GM12878 (cell line): ENCODE measurements at regions not wholly inside any gene's neighbourhood (a gene's known extent, or its start where the extent isn't known, plus 50 kb on each side); places are given as distances from the start of the nearest gene placed in this dataset.
"Not testable (repeated sequence)": the region's sequence is repeated elsewhere in the genome, so short reads cannot be mapped to it uniquely, and the experiment has no call there.

Experiments
- ATAC-seq: fragments of 200-7000 bp; cut with Tn5 transposase; 3 replicates; pipeline ENCODE4 v1.9.1; 2020; ENCODE audit warnings: mild to moderate bottlenecking, moderate library complexity
- BruUV-seq: library from RNA; stranded (reverse); fragments of 400-500 nt; replicated peaks from 2 replicates; lab custom pipeline; 2021; lab: Mats Ljungman, UMichigan
- CTCF ChIA-PET: fragments of 300-600 bp; sonication (Branson Sonifier 250); formaldehyde crosslinking; extraction: SDS; loops from one replicate; lab custom pipeline; 2021; ENCODE audit warnings: inconsistent platforms; lab: Yijun Ruan, JAX
- POLR2A ChIA-PET: fragments of 350-600 bp; formaldehyde crosslinking; extraction: SDS; loops from one replicate; lab custom pipeline; 2021; ENCODE audit warnings: inconsistent platforms; lab: Charles Lee
- RAD21 ChIA-PET: fragments of 300-600 bp; sonication (Branson Sonifier 250); formaldehyde crosslinking; loops from one replicate; lab custom pipeline; 2023; ENCODE audit warnings: antibody characterized with exemption; ENCODE audit not compliant: unreplicated experiment; lab: Charles Lee
- SMC1A ChIA-PET: fragments of 300-600 bp; sonication (Branson Sonifier 250); formaldehyde crosslinking; loops from one replicate; lab custom pipeline; 2023; ENCODE audit not compliant: unreplicated experiment, uncharacterized antibody; lab: Charles Lee
- DNase-seq: peaks from one replicate; pipeline ENCODE4 v3.0.0-alpha.2; 2011; ENCODE audit warnings: low read depth, low spot score
- FAIRE-seq: peaks from 3 replicates; lab custom pipeline; 2011; peaks lifted over from hg19 to GRCh38; lab: Jason Lieb, UNC
- H2AFZ ChIP-seq: 2 replicates; pipeline ENCODE4 v1.6.0; 2011; ENCODE audit warnings: low read depth, low read length, control low read depth; ENCODE audit not compliant: control insufficient read depth
- H3K27ac ChIP-seq: 2 replicates; pipeline ENCODE4 v1.5.1; 2011; ENCODE audit warnings: control low read depth; ENCODE audit not compliant: control insufficient read depth, insufficient read depth
- H3K27me3 ChIP-seq, 2 experiments: replicated peaks in 1 of 2; 2 replicates each; pipeline versions ENCODE4 v1.6.0 to v1.6.1; 2011; ENCODE audit warnings: low read length in 1 of 2; ENCODE audit not compliant: control insufficient read depth in 2 of 2, insufficient read depth in 2 of 2
- H3K36me3 ChIP-seq, 2 experiments: 2 replicates each; pipeline ENCODE4 v1.5.1; 2011; ENCODE audit warnings: low read length in 1 of 2; ENCODE audit not compliant: control insufficient read depth in 2 of 2, insufficient read depth in 2 of 2
- H3K4me1 ChIP-seq: 2 replicates; pipeline ENCODE4 v1.6.1; 2011; ENCODE audit warnings: mild to moderate bottlenecking, low read length, moderate library complexity, mixed read lengths; ENCODE audit not compliant: control insufficient read depth, insufficient read depth
- H3K4me2 ChIP-seq: 2 replicates; pipeline ENCODE4 v1.6.0; 2011; ENCODE audit warnings: control low read depth; ENCODE audit not compliant: control insufficient read depth, insufficient read depth
- H3K4me3 ChIP-seq: fragments of 200-600 bp; sonication (generic); 2 replicates; pipeline ENCODE4 v1.5.1; 2016
- H3K79me2 ChIP-seq: 2 replicates; pipeline ENCODE4 v1.6.0; 2011; ENCODE audit warnings: low read length; ENCODE audit not compliant: control insufficient read depth, insufficient read depth
- H3K9ac ChIP-seq: 2 replicates; pipeline ENCODE4 v1.8.0; 2011; ENCODE audit warnings: low read length, control low read depth, mixed read lengths; ENCODE audit not compliant: control insufficient read depth, insufficient read depth
- H3K9me3 ChIP-seq: replicated peaks from 3 replicates; pipeline ENCODE4 v1.5.1; 2011; ENCODE audit warnings: mild to moderate bottlenecking, low read length; ENCODE audit not compliant: control insufficient read depth, insufficient read depth
- H4K20me1 ChIP-seq: 2 replicates; pipeline ENCODE4 v1.6.0; 2011; ENCODE audit not compliant: control insufficient read depth, insufficient read depth
- CBX3 ChIP-seq: fragments of 200-600 bp; sonication (generic); IDR thresholded peaks from 2 replicates; pipeline ENCODE4 v1.6.1; 2016; ENCODE audit warnings: low read depth, borderline replicate concordance
- FOXM1 ChIP-seq: IDR thresholded peaks from 2 replicates; pipeline ENCODE4 v1.6.1; 2012; ENCODE audit warnings: low read depth, mild to moderate bottlenecking, inconsistent platforms, low read length, moderate library complexity
- HDAC6 ChIP-seq: fragments of 200-600 bp; sonication (generic); IDR thresholded peaks from one replicate; pipeline ENCODE4 v1.8.0; 2017; ENCODE audit warnings: antibody characterized with exemption; ENCODE audit not compliant: unreplicated experiment
- MYC ChIP-seq: IDR thresholded peaks from 2 replicates; pipeline ENCODE4 v1.6.1; 2011; ENCODE audit warnings: mild to moderate bottlenecking, low read length, moderate library complexity, inconsistent platforms; ENCODE audit not compliant: insufficient read depth, insufficient replicate concordance, insufficient read length, severe bottlenecking
- SMAD5 ChIP-seq: IDR thresholded peaks from 2 replicates; pipeline ENCODE4 v1.6.1; 2016; ENCODE audit warnings: antibody characterized with exemption, low read depth
- TCF3 ChIP-seq: IDR thresholded peaks from 2 replicates; pipeline ENCODE4 v1.6.1; 2012; ENCODE audit warnings: low read depth, mild to moderate bottlenecking, low read length, borderline replicate concordance; ENCODE audit not compliant: insufficient read depth
- WRNIP1 ChIP-seq: IDR thresholded peaks from 2 replicates; pipeline ENCODE4 v1.6.1; 2011; ENCODE audit warnings: low read depth, low read length, improper control_type of control experiment, borderline replicate concordance
- WGBS: methylation state at CpG from one replicate; pipeline ENCODE4 v1.1.6; 2016; ENCODE audit warnings: low lambda C conversion rate; ENCODE audit not compliant: insufficient replicate concordance, insufficient coverage; ENCODE audit errors: missing lambda C conversion rate; 5-methylcytosine and 5-hydroxymethylcytosine counted together
- in situ Hi-C: fragments of 300-500 bp; cut with MboI; formaldehyde crosslinking; loops from 9 replicates; pipeline ENCODE4 v1.14.3; 2018; ENCODE audit warnings: mixed read lengths
- intact Hi-C: fragments of 100-400 bp; cut with micrococcal nuclease; formaldehyde crosslinking; loops from one replicate; pipeline ENCODE4 v1.14.2; 2022; ENCODE audit not compliant: unreplicated experiment
- TF ChIP-seq, protein P1 (sequence below): fragments of 450-650 bp; IDR thresholded peaks from 2 replicates; pipeline ENCODE4 v1.6.1; 2016; ENCODE audit warnings: mild to moderate bottlenecking
- TF ChIP-seq, protein P2 (sequence below): fragments of 450-650 bp; formaldehyde crosslinking; IDR thresholded peaks from 2 replicates; pipeline ENCODE4 v1.4.0; 2022; ENCODE audit warnings: mild to moderate bottlenecking, moderate library complexity
- TF ChIP-seq, protein P3 (sequence below): fragments of 150-350 bp; IDR thresholded peaks from 2 replicates; pipeline ENCODE4 v1.6.1; 2014; ENCODE audit warnings: mild to moderate bottlenecking, low read depth, low read length

DNA sequence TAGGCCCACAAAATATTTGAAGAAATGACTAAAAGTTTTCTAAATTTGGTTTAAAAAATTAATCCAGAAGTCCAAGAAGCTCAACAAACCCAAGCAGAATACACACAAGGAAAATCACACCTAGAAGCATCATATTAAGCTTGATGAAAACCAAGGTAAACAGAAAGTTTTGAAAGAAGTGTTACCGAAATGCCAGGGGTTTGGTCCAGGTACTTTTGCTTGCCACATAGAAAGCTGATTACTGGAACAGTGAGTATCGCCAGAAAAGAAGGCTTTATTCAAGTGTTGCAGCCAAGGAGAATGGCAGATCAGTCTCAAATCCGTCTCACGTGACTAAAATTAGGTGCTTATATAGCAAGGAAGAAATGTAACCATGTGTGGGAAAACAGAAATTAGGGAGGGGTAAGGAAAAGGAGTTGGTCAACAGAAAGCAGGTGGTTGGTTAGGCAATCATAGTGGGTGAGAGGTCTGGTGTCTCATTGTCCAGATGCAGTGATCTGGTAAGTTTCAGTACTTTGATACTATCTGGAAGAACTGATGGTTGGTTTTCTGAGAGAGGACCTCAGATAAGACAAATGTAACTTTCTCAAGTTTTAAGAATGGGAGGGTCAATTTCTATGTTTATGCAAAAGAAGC, 96.9 kb upstream of the MYRIP start (continued):
- TF ChIP-seq, protein P1, sequence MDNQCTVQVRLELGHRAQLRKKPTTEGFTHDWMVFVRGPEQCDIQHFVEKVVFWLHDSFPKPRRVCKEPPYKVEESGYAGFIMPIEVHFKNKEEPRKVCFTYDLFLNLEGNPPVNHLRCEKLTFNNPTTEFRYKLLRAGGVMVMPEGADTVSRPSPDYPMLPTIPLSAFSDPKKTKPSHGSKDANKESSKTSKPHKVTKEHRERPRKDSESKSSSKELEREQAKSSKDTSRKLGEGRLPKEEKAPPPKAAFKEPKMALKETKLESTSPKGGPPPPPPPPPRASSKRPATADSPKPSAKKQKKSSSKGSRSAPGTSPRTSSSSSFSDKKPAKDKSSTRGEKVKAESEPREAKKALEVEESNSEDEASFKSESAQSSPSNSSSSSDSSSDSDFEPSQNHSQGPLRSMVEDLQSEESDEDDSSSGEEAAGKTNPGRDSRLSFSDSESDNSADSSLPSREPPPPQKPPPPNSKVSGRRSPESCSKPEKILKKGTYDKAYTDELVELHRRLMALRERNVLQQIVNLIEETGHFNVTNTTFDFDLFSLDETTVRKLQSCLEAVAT: no peak
- TF ChIP-seq SMAD5 (no peak), TCF3 (no peak), WRNIP1 (no peak), MYC (no peak), CBX3 (no peak), FOXM1 (no peak), HDAC6 (no peak)
- TF ChIP-seq, protein P2, sequence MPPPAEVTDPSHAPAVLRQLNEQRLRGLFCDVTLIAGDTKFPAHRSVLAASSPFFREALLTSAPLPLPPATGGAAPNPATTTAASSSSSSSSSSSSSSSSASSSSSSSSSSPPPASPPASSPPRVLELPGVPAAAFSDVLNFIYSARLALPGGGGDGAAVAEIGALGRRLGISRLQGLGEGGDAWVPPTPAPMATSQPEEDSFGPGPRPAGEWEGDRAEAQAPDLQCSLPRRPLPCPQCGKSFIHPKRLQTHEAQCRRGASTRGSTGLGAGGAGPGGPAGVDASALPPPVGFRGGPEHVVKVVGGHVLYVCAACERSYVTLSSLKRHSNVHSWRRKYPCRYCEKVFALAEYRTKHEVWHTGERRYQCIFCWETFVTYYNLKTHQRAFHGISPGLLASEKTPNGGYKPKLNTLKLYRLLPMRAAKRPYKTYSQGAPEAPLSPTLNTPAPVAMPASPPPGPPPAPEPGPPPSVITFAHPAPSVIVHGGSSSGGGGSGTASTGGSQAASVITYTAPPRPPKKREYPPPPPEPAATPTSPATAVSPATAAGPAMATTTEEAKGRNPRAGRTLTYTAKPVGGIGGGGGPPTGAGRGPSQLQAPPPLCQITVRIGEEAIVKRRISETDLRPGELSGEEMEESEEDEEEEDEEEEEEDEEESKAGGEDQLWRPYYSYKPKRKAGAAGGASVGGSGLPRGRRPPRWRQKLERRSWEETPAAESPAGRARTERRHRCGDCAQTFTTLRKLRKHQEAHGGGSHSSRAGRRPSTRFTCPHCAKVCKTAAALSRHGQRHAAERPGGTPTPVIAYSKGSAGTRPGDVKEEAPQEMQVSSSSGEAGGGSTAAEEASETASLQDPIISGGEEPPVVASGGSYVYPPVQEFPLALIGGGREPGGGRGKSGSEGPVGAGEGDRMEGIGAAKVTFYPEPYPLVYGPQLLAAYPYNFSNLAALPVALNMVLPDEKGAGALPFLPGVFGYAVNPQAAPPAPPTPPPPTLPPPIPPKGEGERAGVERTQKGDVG: no peak
- TF ChIP-seq, protein P3, sequence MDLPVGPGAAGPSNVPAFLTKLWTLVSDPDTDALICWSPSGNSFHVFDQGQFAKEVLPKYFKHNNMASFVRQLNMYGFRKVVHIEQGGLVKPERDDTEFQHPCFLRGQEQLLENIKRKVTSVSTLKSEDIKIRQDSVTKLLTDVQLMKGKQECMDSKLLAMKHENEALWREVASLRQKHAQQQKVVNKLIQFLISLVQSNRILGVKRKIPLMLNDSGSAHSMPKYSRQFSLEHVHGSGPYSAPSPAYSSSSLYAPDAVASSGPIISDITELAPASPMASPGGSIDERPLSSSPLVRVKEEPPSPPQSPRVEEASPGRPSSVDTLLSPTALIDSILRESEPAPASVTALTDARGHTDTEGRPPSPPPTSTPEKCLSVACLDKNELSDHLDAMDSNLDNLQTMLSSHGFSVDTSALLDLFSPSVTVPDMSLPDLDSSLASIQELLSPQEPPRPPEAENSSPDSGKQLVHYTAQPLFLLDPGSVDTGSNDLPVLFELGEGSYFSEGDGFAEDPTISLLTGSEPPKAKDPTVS: no peak

DNA sequence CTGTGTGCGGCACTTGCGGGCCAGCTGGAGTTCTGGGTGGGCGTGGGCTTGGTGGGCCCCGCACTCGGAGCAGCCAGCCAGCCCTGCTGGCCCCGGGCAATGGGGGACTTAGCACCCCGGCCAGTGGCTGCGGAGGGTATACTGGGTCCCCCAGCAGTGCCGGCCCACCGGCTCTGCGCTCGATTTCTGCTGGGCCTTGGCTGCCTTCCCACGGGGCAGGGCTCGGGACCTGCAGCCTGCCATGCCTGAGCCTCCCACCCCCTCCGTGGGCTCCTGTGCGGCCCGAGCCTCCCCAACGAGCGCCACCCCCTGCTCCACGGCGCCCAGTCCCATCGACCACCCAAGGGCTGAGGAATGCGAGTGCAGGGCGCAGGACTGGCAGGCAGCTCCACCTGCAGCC, 96.1 kb upstream of the MYRIP start:
- H3K4me3 ChIP-seq, H3K36me3 ChIP-seq, H2AFZ ChIP-seq, SMC1A ChIA-PET, H3K9ac ChIP-seq, H3K27me3 ChIP-seq, intact Hi-C loops, H3K9me3 ChIP-seq, ATAC-seq, FAIRE-seq, H3K4me1 ChIP-seq, BruUV-seq, RAD21 ChIA-PET, H3K4me2 ChIP-seq, H3K79me2 ChIP-seq, POLR2A ChIA-PET, H3K27ac ChIP-seq, CTCF ChIA-PET, H4K20me1 ChIP-seq, DNase-seq, in situ Hi-C loops: not testable (repeated sequence)
- WGBS: 54% methylated on average over 22 of the region's 24 CpGs
